ENCODE measurements at regions not wholly inside any gene's neighbourhood (a gene's known extent, or its start where the extent isn't known, plus 50 kb on each side); places are given as distances from the start of the nearest gene placed in this dataset.

- TF ChIP-seq POLR2AphosphoS5 (IDR thresholded peaks at IDR 0.05; ENCODE audit: insufficient read depth, low read depth, low read length), result no peak
- no peak for TF ChIP-seq GATA2 (IDR thresholded peaks at IDR 0.05; ENCODE audit: insufficient read depth, insufficient read length, low read depth, low read length)
- no peak for TF ChIP-seq EZH2 (IDR thresholded peaks at IDR 0.05; ENCODE audit: borderline replicate concordance, low read depth, low read length, severe bottlenecking)
- no peak for TF ChIP-seq CTCF (IDR thresholded peaks at IDR 0.05; ENCODE audit: extremely low read depth in 1 of 2, insufficient read depth in 1 of 2, low read depth in 1 of 2, low read length in 2 of 2)
- no peak for TF ChIP-seq MAX (IDR thresholded peaks at IDR 0.05; ENCODE audit: insufficient read depth, insufficient read length)
Observed at GRCh38 chr2:196422361-196422760, 217.2 kb upstream of the CCDC150 start.

Measured in endothelial cell of umbilical vein (primary cell).